CD14-positive monocyte (primary cell): ENCODE measurements at regions not wholly inside any gene's neighbourhood (a gene's known extent, or its start where the extent isn't known, plus 50 kb on each side); places are given as distances from the start of the nearest gene placed in this dataset.

ENCODE experiments used
- DNase-seq, 3 donors: peaks; one replicate each; pipeline ENCODE4 v3.0.0-alpha.2; 2011 to 2022
- H2AFZ ChIP-seq: 2 replicates; pipeline ENCODE4 v1.6.0; 2012; ENCODE audit warnings: mild to moderate bottlenecking, low read depth, low read length, inconsistent platforms; ENCODE audit not compliant: insufficient read depth, poor library complexity, severe bottlenecking
- H3K27ac ChIP-seq, 2 donors: 1 replicate in 1 of 2; 2 replicates in 1 of 2; pipeline ENCODE4 v1.5.1; 2012 to 2013; ENCODE audit warnings: low read length in 2 of 2, control low read depth in 1 of 2, inconsistent platforms in 1 of 2, low read depth in 1 of 2, mild to moderate bottlenecking in 1 of 2
- H3K27me3 ChIP-seq, 2 donors: one replicate each; pipeline versions ENCODE4 v1.6.0 to v1.6.1; 2011 to 2013; ENCODE audit warnings: low read length in 2 of 2; ENCODE audit not compliant: control insufficient read depth in 2 of 2, insufficient read depth in 2 of 2
- H3K36me3 ChIP-seq, 2 donors: replicated peaks in 1 of 2; 1 replicate in 1 of 2; 2 replicates in 1 of 2; pipeline versions ENCODE4 v1.5.1 to v1.6.1; 2012 to 2013; ENCODE audit warnings: low read length in 2 of 2, control low read depth in 1 of 2, inconsistent platforms in 1 of 2, mild to moderate bottlenecking in 1 of 2; ENCODE audit not compliant: insufficient read depth in 2 of 2, control insufficient read depth in 1 of 2
- H3K4me1 ChIP-seq, 2 donors: 1 replicate in 1 of 2; 2 replicates in 1 of 2; pipeline versions ENCODE4 v1.5.1 to v1.6.1; 2012 to 2013; ENCODE audit warnings: low read length in 2 of 2, control low read depth in 1 of 2, inconsistent platforms in 1 of 2, mild to moderate bottlenecking in 1 of 2, moderate library complexity in 1 of 2; ENCODE audit not compliant: insufficient read depth in 2 of 2, control insufficient read depth in 1 of 2
- H3K4me2 ChIP-seq: replicated peaks from 2 replicates; pipeline ENCODE3; 2012; ENCODE audit warnings: low read length, moderate library complexity, mild to moderate bottlenecking; ENCODE audit not compliant: poor library complexity, severe bottlenecking; ENCODE audit errors: extremely low read depth
- H3K4me3 ChIP-seq, 3 experiments: fragments of 200-600 bp in 1 of 3; sonication (generic) in 1 of 3; replicated peaks in 1 of 3; 1 replicate in 2 of 3; 2 replicates in 1 of 3; pipeline ENCODE4 v1.5.1; 2011 to 2013; ENCODE audit warnings: low read length in 3 of 3, mild to moderate bottlenecking in 3 of 3, control low read depth in 2 of 3, low read depth in 2 of 3, inconsistent platforms in 1 of 3, moderate library complexity in 1 of 3
- H3K79me2 ChIP-seq: 2 replicates; pipeline ENCODE4 v1.6.0; 2012; ENCODE audit warnings: mild to moderate bottlenecking, control low read depth, inconsistent platforms, low read length, moderate library complexity; ENCODE audit not compliant: insufficient read depth
- H3K9ac ChIP-seq: 2 replicates; pipeline ENCODE4 v1.6.0; 2017; ENCODE audit warnings: low read length, mild to moderate bottlenecking; ENCODE audit not compliant: insufficient read depth, poor library complexity, severe bottlenecking
- H3K9me3 ChIP-seq, 2 donors: replicated peaks in 1 of 2; 1 replicate in 1 of 2; 2 replicates in 1 of 2; pipeline versions ENCODE4 v1.5.1 to v1.6.1; 2012 to 2013; ENCODE audit warnings: low read length in 2 of 2, control low read depth in 1 of 2; ENCODE audit not compliant: control insufficient read depth in 1 of 2, insufficient read depth in 1 of 2
- H4K20me1 ChIP-seq: 2 replicates; pipeline ENCODE4 v1.6.0; 2012; ENCODE audit warnings: mild to moderate bottlenecking, low read length, control low read depth, moderate library complexity; ENCODE audit not compliant: insufficient read depth
- H3K27ac Mint-ChIP-seq, 7 donors: one replicate each; pipeline ENCODE4 v1.8.0; 2020; ENCODE audit warnings: mild to moderate bottlenecking in 7 of 7, mixed read lengths in 7 of 7, moderate library complexity in 6 of 7, inconsistent platforms in 2 of 7
- H3K27me3 Mint-ChIP-seq, 3 donors: one replicate each; pipeline ENCODE4 v1.8.0; 2021 to 2022; ENCODE audit warnings: low read depth in 3 of 3, mild to moderate bottlenecking in 3 of 3, mixed read lengths in 3 of 3, moderate library complexity in 3 of 3, inconsistent platforms in 1 of 3
- H3K36me3 Mint-ChIP-seq, 2 donors: one replicate each; pipeline ENCODE4 v1.8.0; 2020; ENCODE audit warnings: mixed read lengths in 2 of 2, inconsistent platforms in 1 of 2, mild to moderate bottlenecking in 1 of 2
- H3K4me1 Mint-ChIP-seq: one replicate; pipeline ENCODE4 v1.8.0; 2020; ENCODE audit warnings: mild to moderate bottlenecking, mixed read lengths
- H3K4me3 Mint-ChIP-seq, 2 donors: one replicate each; pipeline ENCODE4 v1.8.0; 2020; ENCODE audit warnings: mild to moderate bottlenecking in 2 of 2, mixed read lengths in 2 of 2, moderate library complexity in 1 of 2
- H3K9me3 Mint-ChIP-seq, 7 donors: one replicate each; pipeline ENCODE4 v1.8.0; 2020 to 2022; ENCODE audit warnings: mixed read lengths in 7 of 7, mild to moderate bottlenecking in 6 of 7, moderate library complexity in 6 of 7, inconsistent platforms in 2 of 7
- WGBS: methylation state at CpG from one replicate; pipeline ENCODE4 v1.1.5; 2013; ENCODE audit warnings: missing lambda C conversion rate; ENCODE audit not compliant: insufficient coverage; 5-methylcytosine and 5-hydroxymethylcytosine counted together
- intact Hi-C, 2 donors: fragments of 100-400 bp; cut with micrococcal nuclease; formaldehyde crosslinking; loops; one replicate each; pipeline versions ENCODE4 v1.15.0 to v1.15.1; 2023
- TF ChIP-seq, protein P1 (sequence below): fragments of 200-600 bp; IDR thresholded peaks from one replicate; pipeline ENCODE4 v1.8.0; 2022; ENCODE audit warnings: antibody characterized with exemption, mild to moderate bottlenecking

DNA sequence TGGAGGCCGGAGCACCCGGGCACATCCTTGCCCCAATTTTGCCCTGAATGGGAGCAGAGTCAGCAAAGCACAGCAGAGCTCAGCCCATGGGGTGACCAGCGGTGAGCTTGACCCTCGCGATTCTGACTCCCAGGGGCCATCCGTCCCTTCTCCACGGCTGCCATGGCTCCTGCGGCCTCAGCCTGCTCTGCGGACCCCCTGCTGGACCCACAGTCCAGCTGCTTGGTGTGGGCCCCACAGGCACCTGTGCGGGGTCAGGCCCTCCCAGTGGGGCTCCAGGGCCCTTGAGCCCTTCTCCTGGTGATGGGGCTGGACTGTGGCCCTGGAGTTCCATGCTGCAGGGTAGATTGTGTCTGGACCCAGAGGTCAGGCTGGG lies 144.2 kb downstream of the ENGASE start:
- Histone ChIP-seq H3K4me2 (no peak overlapping the region), H2AFZ (no peak overlapping the region), H3K4me3 (no peak overlapping the region), H3K27ac (no peak overlapping the region), H4K20me1 (no peaks in the 10 kb centered on the region), H3K27me3 (peaks cover 0 to 30% of the 10 kb centered on the region in 2 donors), H3K4me1 (no peaks in the 10 kb centered on the region), H3K9me3 (no peaks in the 10 kb centered on the region), H3K36me3 (no peaks in the 10 kb centered on the region), H3K79me2 (no peaks in the 10 kb centered on the region), H3K9ac (no peak overlapping the region)
- TF ChIP-seq, protein P1, sequence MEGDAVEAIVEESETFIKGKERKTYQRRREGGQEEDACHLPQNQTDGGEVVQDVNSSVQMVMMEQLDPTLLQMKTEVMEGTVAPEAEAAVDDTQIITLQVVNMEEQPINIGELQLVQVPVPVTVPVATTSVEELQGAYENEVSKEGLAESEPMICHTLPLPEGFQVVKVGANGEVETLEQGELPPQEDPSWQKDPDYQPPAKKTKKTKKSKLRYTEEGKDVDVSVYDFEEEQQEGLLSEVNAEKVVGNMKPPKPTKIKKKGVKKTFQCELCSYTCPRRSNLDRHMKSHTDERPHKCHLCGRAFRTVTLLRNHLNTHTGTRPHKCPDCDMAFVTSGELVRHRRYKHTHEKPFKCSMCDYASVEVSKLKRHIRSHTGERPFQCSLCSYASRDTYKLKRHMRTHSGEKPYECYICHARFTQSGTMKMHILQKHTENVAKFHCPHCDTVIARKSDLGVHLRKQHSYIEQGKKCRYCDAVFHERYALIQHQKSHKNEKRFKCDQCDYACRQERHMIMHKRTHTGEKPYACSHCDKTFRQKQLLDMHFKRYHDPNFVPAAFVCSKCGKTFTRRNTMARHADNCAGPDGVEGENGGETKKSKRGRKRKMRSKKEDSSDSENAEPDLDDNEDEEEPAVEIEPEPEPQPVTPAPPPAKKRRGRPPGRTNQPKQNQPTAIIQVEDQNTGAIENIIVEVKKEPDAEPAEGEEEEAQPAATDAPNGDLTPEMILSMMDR: no peak
- Mint-ChIP-seq H3K4me3 (peak overlapping the region in 1 of 2 donors; percentile 41), H3K27me3 (peaks cover 40 to 48% (median 47%) of the 10 kb centered on the region in 3 donors), H3K36me3 (no peaks in the 10 kb centered on the region), H3K9me3 (peaks cover 0 to 5% (median 0%) of the 10 kb centered on the region in 7 donors), H3K27ac (no peak overlapping the region), H3K4me1 (peaks cover 4% of the 10 kb centered on the region)
- no peak for DNase-seq
- intact Hi-C loops: no loop called here
- 97% methylated on average over 10 of the region's 10 CpGs for WGBS

DNA sequence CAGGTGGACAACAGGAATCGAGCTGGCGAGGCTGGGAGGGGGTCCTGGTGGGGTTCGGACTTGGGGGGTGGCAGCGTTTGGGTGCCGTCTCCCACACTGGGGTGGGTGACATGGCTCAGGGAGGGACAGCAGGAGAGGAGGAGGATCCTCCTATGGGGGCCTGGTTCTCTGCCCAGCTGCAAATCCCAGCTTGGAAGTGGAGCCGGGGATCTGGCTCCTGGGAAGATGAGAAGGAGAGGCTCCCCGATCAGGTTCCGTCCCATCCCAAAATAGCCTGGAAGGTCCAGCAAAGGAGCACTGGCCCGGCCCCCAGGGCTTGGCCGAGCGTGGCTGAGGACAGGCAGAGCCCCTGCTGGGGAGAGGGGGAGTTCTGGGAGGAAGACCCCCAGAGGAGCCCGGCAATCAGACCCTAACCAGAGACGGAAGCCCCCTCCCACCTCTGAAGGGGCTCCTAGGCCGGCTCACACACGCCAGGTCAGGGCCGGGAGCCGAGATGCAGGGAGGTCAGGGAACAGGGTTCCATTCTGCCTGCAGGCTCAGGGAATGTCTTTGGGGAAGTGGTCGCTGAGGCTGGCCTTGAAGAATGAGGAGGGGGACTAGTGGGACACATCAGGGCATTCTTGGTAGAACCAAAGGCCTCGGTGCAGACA lies 143.7 kb downstream of the ENGASE start:
- no peak overlapping the region for H3K9ac ChIP-seq
- peaks cover 0 to 5% (median 0%) of the 10 kb centered on the region in 7 donors for H3K9me3 Mint-ChIP-seq
- no peaks in the 10 kb centered on the region for H3K36me3 ChIP-seq
- H3K79me2 ChIP-seq: no peaks in the 10 kb centered on the region
- no peaks in the 10 kb centered on the region for H3K4me1 ChIP-seq
- intact Hi-C loops: no loop called here
- WGBS: 77% methylated on average over 10 of the region's 19 CpGs
- H3K27me3 ChIP-seq: peaks cover 0 to 30% of the 10 kb centered on the region in 2 donors
- TF ChIP-seq, protein P1: no peak
- no peak overlapping the region for H3K4me3 Mint-ChIP-seq
- H3K9me3 ChIP-seq: no peaks in the 10 kb centered on the region
- no peak overlapping the region for H3K4me2 ChIP-seq
- H3K4me3 ChIP-seq: no peak overlapping the region
- no peaks in the 10 kb centered on the region for H3K36me3 Mint-ChIP-seq
- H3K27ac Mint-ChIP-seq: no peak overlapping the region
- peaks cover 39 to 51% (median 45%) of the 10 kb centered on the region in 3 donors for H3K27me3 Mint-ChIP-seq
- H3K4me1 Mint-ChIP-seq: peaks cover 4% of the 10 kb centered on the region
- no peak overlapping the region for H3K27ac ChIP-seq
- no peaks in the 10 kb centered on the region for H4K20me1 ChIP-seq
- no peak overlapping the region for H2AFZ ChIP-seq
- no peak for DNase-seq
